ENCODE measurements at regions not wholly inside any gene's neighbourhood (a gene's known extent, or its start where the extent isn't known, plus 50 kb on each side); places are given as distances from the start of the nearest gene placed in this dataset.

- TF ChIP-seq CTCF (conservative IDR thresholded peaks at IDR 0.05; ENCODE audit: low read length) (no peak), EZH2phosphoT487 (IDR thresholded peaks at IDR 0.05; ENCODE audit: borderline replicate concordance) (no peak)
These were observed 188.8 kb upstream of the LMNTD1 start for GRCh38 chr12:25741917-25742316.

Measured in Loucy (cell line).